Dermis blood vessel endothelial cell (primary cell): ENCODE measurements at regions not wholly inside any gene's neighbourhood (a gene's known extent, or its start where the extent isn't known, plus 50 kb on each side); places are given as distances from the start of the nearest gene placed in this dataset.
"Not testable (repeated sequence)": the region's sequence is repeated elsewhere in the genome, so short reads cannot be mapped to it uniquely, and the experiment has no call there.

Source experiments
- DNase-seq: peaks from one replicate; pipeline ENCODE4 v3.0.0; 2010

GRCh38 chr14:25537846-25538455 lies 488.0 kb upstream of the STXBP6 start:
- no peak for DNase-seq

GRCh38 chr14:25526290-25526689 lies 476.3 kb upstream of the STXBP6 start:
- DNase-seq: no peak

- DNase-seq: no peak
Observed at GRCh38 chr14:25522926-25523325, 473.0 kb upstream of the STXBP6 start.

- no peak for DNase-seq
Observed at GRCh38 chr14:25522116-25522515, 472.2 kb upstream of the STXBP6 start.

GRCh38 chr14:25521616-25522015 lies 471.7 kb upstream of the STXBP6 start:
- no peak for DNase-seq

- DNase-seq: no peak
Observed at GRCh38 chr14:25520821-25521220, 470.9 kb upstream of the STXBP6 start.

GRCh38 chr14:25518364-25518763 lies 468.4 kb upstream of the STXBP6 start:
- no peak for DNase-seq

GRCh38 chr14:25516838-25517237 lies 466.9 kb upstream of the STXBP6 start:
- DNase-seq: no peak

- no peak for DNase-seq
Observed at GRCh38 chr14:25508845-25509244, 458.9 kb upstream of the STXBP6 start.

GRCh38 chr14:25501749-25502148 lies 451.8 kb upstream of the STXBP6 start:
- DNase-seq: no peak

- DNase-seq: no peak
Observed at GRCh38 chr14:25488961-25489360, 439.0 kb upstream of the STXBP6 start.

- DNase-seq: no peak
Observed at GRCh38 chr14:25485381-25485780, 435.4 kb upstream of the STXBP6 start.

GRCh38 chr14:25484906-25485305 lies 435.0 kb upstream of the STXBP6 start:
- DNase-seq: no peak

GRCh38 chr14:25484235-25484634 lies 434.3 kb upstream of the STXBP6 start:
- no peak for DNase-seq

- no peak for DNase-seq
Observed at GRCh38 chr14:25477316-25478098, 427.6 kb upstream of the STXBP6 start.

GRCh38 chr14:25472700-25473099 lies 422.8 kb upstream of the STXBP6 start:
- DNase-seq: no peak

GRCh38 chr14:25464772-25465171 lies 414.8 kb upstream of the STXBP6 start:
- no peak for DNase-seq

- DNase-seq: no peak
Observed at GRCh38 chr14:25464078-25464477, 414.1 kb upstream of the STXBP6 start.

- no peak for DNase-seq
Observed at GRCh38 chr14:25463480-25463879, 413.5 kb upstream of the STXBP6 start.

GRCh38 chr14:25461780-25462179 lies 411.8 kb upstream of the STXBP6 start:
- no peak for DNase-seq

- DNase-seq: no peak
Observed at GRCh38 chr14:25444381-25444780, 394.4 kb upstream of the STXBP6 start.

- DNase-seq: not testable (repeated sequence)
Observed at GRCh38 chr14:25440382-25440781, 390.4 kb upstream of the STXBP6 start.

- DNase-seq: no peak
Observed at GRCh38 chr14:25436906-25437305, 387.0 kb upstream of the STXBP6 start.

GRCh38 chr14:25436288-25436875 lies 386.4 kb upstream of the STXBP6 start:
- no peak for DNase-seq
